Left ventricle myocardium inferior (tissue), 1 donor: ENCODE measurements at regions not wholly inside any gene's neighbourhood (a gene's known extent, or its start where the extent isn't known, plus 50 kb on each side); places are given as distances from the start of the nearest gene placed in this dataset.

Experiments used
- DNase-seq: peaks from one replicate; pipeline ENCODE4 v3.0.0-alpha.2; 2020
- H3K27ac ChIP-seq: fragments of 200-600 bp; replicated peaks from 2 replicates; pipeline ENCODE4 v1.8.0; 2021
- H3K27me3 ChIP-seq: fragments of 200-600 bp; 2 replicates; pipeline ENCODE4 v1.8.0; 2021; ENCODE audit warnings: low read depth
- H3K36me3 ChIP-seq: fragments of 200-600 bp; 2 replicates; pipeline ENCODE4 v1.8.0; 2021
- H3K4me1 ChIP-seq: fragments of 200-600 bp; 2 replicates; pipeline ENCODE4 v1.8.0; 2021
- H3K4me3 ChIP-seq: fragments of 200-600 bp; 2 replicates; pipeline ENCODE4 v1.8.0; 2021; ENCODE audit warnings: mild to moderate bottlenecking, moderate library complexity
- H3K9me3 ChIP-seq: fragments of 200-600 bp; replicated peaks from 2 replicates; pipeline ENCODE4 v1.8.0; 2021
- CTCF ChIP-seq: fragments of 200-600 bp; IDR thresholded peaks from 2 replicates; pipeline ENCODE4 v1.8.0; 2021; ENCODE audit warnings: antibody characterized with exemption, mild to moderate bottlenecking, borderline replicate concordance
- intact Hi-C: fragments of 100-400 bp; cut with micrococcal nuclease; formaldehyde crosslinking; loops from one replicate; pipeline ENCODE4 v1.11.0; 2022
- donor health status: DM: no; HTN: yes; CAD: no; lungs with severe emphysema.

GRCh38 chr5:5978501-5979376 is 399.6 kb downstream of the MED10 start:
- no peaks in the 10 kb centered on the region for H3K36me3 ChIP-seq
- TF ChIP-seq CTCF, result no peak
- no peak overlapping the region for H3K4me3 ChIP-seq
- no peaks in the 10 kb centered on the region for H3K9me3 ChIP-seq
- intact Hi-C loops, result no loop called here
- H3K27ac ChIP-seq, result no peak overlapping the region
- H3K27me3 ChIP-seq, result peaks cover 53% of the 10 kb centered on the region
- no peaks in the 10 kb centered on the region for H3K4me1 ChIP-seq
- no peak for DNase-seq

GRCh38 chr5:5971203-5971602 is 407.1 kb downstream of the MED10 start:
- no peaks in the 10 kb centered on the region for H3K4me1 ChIP-seq
- no peak overlapping the region for H3K4me3 ChIP-seq
- DNase-seq, result no peak
- no peaks in the 10 kb centered on the region for H3K9me3 ChIP-seq
- intact Hi-C loops, result no loop called here
- H3K27me3 ChIP-seq, result peaks cover 34% of the 10 kb centered on the region
- no peak overlapping the region for H3K27ac ChIP-seq
- H3K36me3 ChIP-seq, result no peaks in the 10 kb centered on the region
- TF ChIP-seq CTCF, result no peak

GRCh38 chr5:5969942-5970483 is 408.3 kb downstream of the MED10 start:
- Histone ChIP-seq H3K27me3 (peaks cover 32% of the 10 kb centered on the region), H3K36me3 (no peaks in the 10 kb centered on the region), H3K9me3 (no peaks in the 10 kb centered on the region), H3K4me1 (no peaks in the 10 kb centered on the region), H3K27ac (no peak overlapping the region), H3K4me3 (no peak overlapping the region)
- intact Hi-C loops, result no loop called here
- no peak for TF ChIP-seq CTCF
- no peak for DNase-seq

GRCh38 chr5:5968981-5969380 is 409.4 kb downstream of the MED10 start:
- H3K9me3 ChIP-seq, result peaks cover 10% of the 10 kb centered on the region
- intact Hi-C loops, result no loop called here
- H3K27ac ChIP-seq, result no peak overlapping the region
- no peak for DNase-seq
- no peak overlapping the region for H3K4me3 ChIP-seq
- peaks cover 26% of the 10 kb centered on the region for H3K27me3 ChIP-seq
- no peak for TF ChIP-seq CTCF
- no peaks in the 10 kb centered on the region for H3K4me1 ChIP-seq
- no peaks in the 10 kb centered on the region for H3K36me3 ChIP-seq

GRCh38 chr5:5967944-5968343 is 410.4 kb downstream of the MED10 start:
- Histone ChIP-seq H3K4me3 (no peak overlapping the region), H3K36me3 (no peaks in the 10 kb centered on the region), H3K27ac (no peak overlapping the region), H3K27me3 (peaks cover 19% of the 10 kb centered on the region), H3K9me3 (peaks cover 13% of the 10 kb centered on the region), H3K4me1 (no peaks in the 10 kb centered on the region)
- DNase-seq, result no peak
- intact Hi-C loops, result no loop called here
- no peak for TF ChIP-seq CTCF
